LNCAP (cell line): ENCODE measurements at regions not wholly inside any gene's neighbourhood (a gene's known extent, or its start where the extent isn't known, plus 50 kb on each side); places are given as distances from the start of the nearest gene placed in this dataset.

Experiments used
- CTCF ChIP-seq: fragments of 450-650 bp; IDR thresholded peaks from 2 replicates; pipeline ENCODE4 v1.5.1; 2017; ENCODE audit warnings: mild to moderate bottlenecking

- TF ChIP-seq CTCF, result no peak
These were observed 61.4 kb upstream of the MRPS30 start for GRCh38 chr5:44747396-44747795.

- TF ChIP-seq CTCF, result no peak
These were observed 68.1 kb upstream of the MRPS30 start for GRCh38 chr5:44740660-44741059.

GRCh38 chr5:44729536-44729935, 79.2 kb upstream of the MRPS30 start:
- no peak for TF ChIP-seq CTCF

- TF ChIP-seq CTCF, result no peak
These were observed 81.6 kb upstream of the MRPS30 start for GRCh38 chr5:44727100-44727499.

GRCh38 chr5:44719856-44720255, 88.9 kb upstream of the MRPS30 start:
- TF ChIP-seq CTCF, result no peak

GRCh38 chr5:44714871-44715561, 93.7 kb upstream of the MRPS30 start:
- TF ChIP-seq CTCF, result no peak

GRCh38 chr5:44713446-44713845, 95.3 kb upstream of the MRPS30 start:
- no peak for TF ChIP-seq CTCF

GRCh38 chr5:44711901-44712300, 96.8 kb upstream of the MRPS30 start:
- TF ChIP-seq CTCF, result no peak
